Neural progenitor cell (in vitro differentiated cells): ENCODE measurements at regions not wholly inside any gene's neighbourhood (a gene's known extent, or its start where the extent isn't known, plus 50 kb on each side); places are given as distances from the start of the nearest gene placed in this dataset.

Experiments
- DNase-seq: peaks from one replicate; pipeline ENCODE4 v3.0.0-alpha.2; 2016; ENCODE audit warnings: low spot score
- H2AFZ ChIP-seq: fragments of 200-600 bp; sonication (generic); replicated peaks from 2 replicates; pipeline ENCODE4 v1.6.1; 2016; ENCODE audit warnings: antibody characterized with exemption
- H3F3A ChIP-seq: fragments of 200-600 bp; sonication (generic); 2 replicates; pipeline ENCODE4 v1.6.1; 2016; ENCODE audit warnings: antibody characterized with exemption, low read depth
- H3K27ac ChIP-seq: fragments of 200-600 bp; sonication (generic); 2 replicates; pipeline ENCODE4 v1.5.1; 2016; ENCODE audit warnings: mild to moderate bottlenecking
- H3K27me3 ChIP-seq: fragments of 200-600 bp; sonication (generic); 2 replicates; pipeline ENCODE4 v1.6.1; 2016; ENCODE audit warnings: mild to moderate bottlenecking, moderate library complexity
- H3K36me3 ChIP-seq: fragments of 200-600 bp; sonication (generic); 2 replicates; pipeline ENCODE4 v1.5.1; 2016
- H3K4me1 ChIP-seq: fragments of 200-600 bp; sonication (generic); 2 replicates; pipeline ENCODE4 v1.6.1; 2016; ENCODE audit warnings: mixed run types
- H3K4me2 ChIP-seq: fragments of 200-600 bp; sonication (generic); 2 replicates; pipeline ENCODE4 v1.6.1; 2016
- H3K4me3 ChIP-seq: fragments of 200-600 bp; sonication (generic); 2 replicates; pipeline ENCODE4 v1.5.1; 2016
- H3K79me2 ChIP-seq: fragments of 200-600 bp; sonication (generic); 2 replicates; pipeline ENCODE4 v1.6.1; 2016; ENCODE audit warnings: low read depth
- H3K9ac ChIP-seq: fragments of 200-600 bp; sonication (generic); 2 replicates; pipeline ENCODE4 v1.6.1; 2016
- H3K9me3 ChIP-seq: fragments of 200-600 bp; sonication (generic); 2 replicates; pipeline ENCODE4 v1.5.1; 2016; ENCODE audit warnings: low read depth
- H4K20me1 ChIP-seq: fragments of 200-600 bp; sonication (generic); 2 replicates; pipeline ENCODE4 v1.6.1; 2016; ENCODE audit warnings: low read depth
- H3K27ac Mint-ChIP-seq: 3 replicates; pipeline ENCODE4 v1.8.0; 2021; ENCODE audit warnings: mixed read lengths
- H3K27me3 Mint-ChIP-seq: 2 replicates; pipeline ENCODE4 v1.8.0; 2022; ENCODE audit warnings: low read depth, mild to moderate bottlenecking, inconsistent platforms, moderate library complexity, mixed read lengths; ENCODE audit not compliant: insufficient read depth
- H3K36me3 Mint-ChIP-seq: 3 replicates; pipeline ENCODE4 v1.8.0; 2021; ENCODE audit warnings: mixed read lengths
- H3K4me1 Mint-ChIP-seq: 3 replicates; pipeline ENCODE4 v1.8.0; 2021; ENCODE audit warnings: mixed read lengths
- H3K4me3 Mint-ChIP-seq: 3 replicates; pipeline ENCODE4 v1.8.0; 2021; ENCODE audit warnings: mild to moderate bottlenecking, moderate library complexity, mixed read lengths
- H3K9me3 Mint-ChIP-seq: 3 replicates; pipeline ENCODE4 v1.8.0; 2020; ENCODE audit warnings: mixed read lengths
- CTCF ChIP-seq: fragments of 200-600 bp; sonication (generic); IDR thresholded peaks from 2 replicates; pipeline ENCODE4 v1.5.1; 2017; ENCODE audit warnings: antibody characterized with exemption, mild to moderate bottlenecking
- EZH2 ChIP-seq: fragments of 200-600 bp; sonication (generic); IDR thresholded peaks from 2 replicates; pipeline ENCODE4 v1.6.1; 2017; ENCODE audit warnings: antibody characterized with exemption, mild to moderate bottlenecking, moderate library complexity
- EZH2phosphoT487 ChIP-seq: fragments of 200-600 bp; sonication (generic); IDR thresholded peaks from 2 replicates; pipeline ENCODE4 v1.6.1; 2017; ENCODE audit warnings: antibody characterized with exemption

- Histone ChIP-seq H3K4me2 (no peak overlapping the region), H3K4me1 (no peaks in the 10 kb centered on the region), H2AFZ (no peak overlapping the region), H3K9ac (no peak overlapping the region), H4K20me1 (no peaks in the 10 kb centered on the region), H3K79me2 (no peaks in the 10 kb centered on the region), H3K27me3 (no peaks in the 10 kb centered on the region), H3K4me3 (no peak overlapping the region), H3K27ac (no peak overlapping the region), H3F3A (no peaks in the 10 kb centered on the region), H3K9me3 (no peaks in the 10 kb centered on the region), H3K36me3 (no peaks in the 10 kb centered on the region)
- TF ChIP-seq EZH2phosphoT487 (no peak), EZH2 (no peak), CTCF (no peak)
- Mint-ChIP-seq H3K4me3 (no peak overlapping the region), H3K27me3 (no peaks in the 10 kb centered on the region), H3K4me1 (no peaks in the 10 kb centered on the region), H3K36me3 (no peaks in the 10 kb centered on the region), H3K27ac (no peak overlapping the region), H3K9me3 (no peaks in the 10 kb centered on the region)
- DNase-seq, result no peak
These were observed 101.2 kb upstream of the TP63 start for GRCh38 chr3:189529889-189530471.

- DNase-seq, result no peak
- H3K27me3 ChIP-seq, result no peaks in the 10 kb centered on the region
- H2AFZ ChIP-seq, result no peak overlapping the region
- H3F3A ChIP-seq, result no peaks in the 10 kb centered on the region
- H3K9me3 Mint-ChIP-seq, result no peaks in the 10 kb centered on the region
- H4K20me1 ChIP-seq, result no peaks in the 10 kb centered on the region
- no peak overlapping the region for H3K4me3 ChIP-seq
- no peaks in the 10 kb centered on the region for H3K36me3 ChIP-seq
- H3K27ac ChIP-seq, result no peak overlapping the region
- no peak overlapping the region for H3K4me3 Mint-ChIP-seq
- H3K9me3 ChIP-seq, result no peaks in the 10 kb centered on the region
- H3K4me1 ChIP-seq, result no peaks in the 10 kb centered on the region
- H3K4me2 ChIP-seq, result no peak overlapping the region
- no peaks in the 10 kb centered on the region for H3K36me3 Mint-ChIP-seq
- no peaks in the 10 kb centered on the region for H3K27me3 Mint-ChIP-seq
- H3K4me1 Mint-ChIP-seq, result no peaks in the 10 kb centered on the region
- H3K79me2 ChIP-seq, result no peaks in the 10 kb centered on the region
- no peak overlapping the region for H3K27ac Mint-ChIP-seq
- TF ChIP-seq EZH2 (no peak), CTCF (no peak), EZH2phosphoT487 (no peak)
- H3K9ac ChIP-seq, result no peak overlapping the region
These were observed 100.4 kb upstream of the TP63 start for GRCh38 chr3:189530822-189531221.

GRCh38 chr3:189531271-189531670 is 99.9 kb upstream of the TP63 start:
- Histone ChIP-seq H3K4me1 (no peaks in the 10 kb centered on the region), H3K9ac (no peak overlapping the region), H3K4me3 (no peak overlapping the region), H3K9me3 (no peaks in the 10 kb centered on the region), H3K27ac (no peak overlapping the region), H3K4me2 (no peak overlapping the region), H3F3A (no peaks in the 10 kb centered on the region), H3K36me3 (no peaks in the 10 kb centered on the region), H3K27me3 (no peaks in the 10 kb centered on the region), H4K20me1 (no peaks in the 10 kb centered on the region), H2AFZ (no peak overlapping the region), H3K79me2 (no peaks in the 10 kb centered on the region)
- H3K36me3 Mint-ChIP-seq, result no peaks in the 10 kb centered on the region
- no peaks in the 10 kb centered on the region for H3K4me1 Mint-ChIP-seq
- no peak overlapping the region for H3K27ac Mint-ChIP-seq
- H3K9me3 Mint-ChIP-seq, result no peaks in the 10 kb centered on the region
- DNase-seq, result no peak
- no peaks in the 10 kb centered on the region for H3K27me3 Mint-ChIP-seq
- no peak for TF ChIP-seq EZH2
- no peak for TF ChIP-seq CTCF
- no peak for TF ChIP-seq EZH2phosphoT487
- H3K4me3 Mint-ChIP-seq, result no peak overlapping the region
